Endothelial cell of umbilical vein (primary cell): ENCODE measurements at regions not wholly inside any gene's neighbourhood (a gene's known extent, or its start where the extent isn't known, plus 50 kb on each side); places are given as distances from the start of the nearest gene placed in this dataset.

ENCODE experiments used
- BruUV-seq: library from RNA; stranded (reverse); fragments of 400-500 nt; replicated peaks from 2 replicates; lab custom pipeline; 2021; lab: Mats Ljungman, UMichigan
- CTCF ChIA-PET: fragments of 300-600, 350-600 bp; sonication (Branson Sonifier 250); formaldehyde crosslinking; loops from one replicate; lab custom pipeline; 2021; ENCODE audit warnings: antibody characterized with exemption, inconsistent platforms; lab: Charles Lee
- POLR2A ChIA-PET: fragments of 300-600, 350-600 bp; sonication (Branson Sonifier 250); formaldehyde crosslinking; loops from one replicate; lab custom pipeline; 2021; ENCODE audit warnings: antibody characterized with exemption, inconsistent platforms; lab: Charles Lee
- DNase-seq: peaks from one replicate; pipeline ENCODE4 v3.0.0-alpha.2; 2011; ENCODE audit warnings: low read depth, low spot score
- FAIRE-seq: peaks from 2 replicates; lab custom pipeline; 2011; peaks lifted over from hg19 to GRCh38; lab: Jason Lieb, UNC
- H2AFZ ChIP-seq: 2 replicates; pipeline ENCODE4 v1.6.0; 2012; ENCODE audit warnings: low read depth, low read length, control low read depth, inconsistent platforms
- H3K27ac ChIP-seq: 2 replicates; pipeline ENCODE4 v1.5.1; 2011; ENCODE audit warnings: low read depth, mild to moderate bottlenecking, control low read depth, low read length, moderate library complexity; ENCODE audit not compliant: insufficient read depth
- H3K27me3 ChIP-seq, 2 experiments: 2 replicates each; pipeline versions ENCODE4 v1.6.0 to v1.6.1; 2011; ENCODE audit warnings: low read length in 2 of 2, mixed read lengths in 1 of 2; ENCODE audit not compliant: control insufficient read depth in 2 of 2, insufficient read depth in 2 of 2
- H3K36me3 ChIP-seq, 2 experiments: 2 replicates in 1 of 2; 3 replicates in 1 of 2; pipeline ENCODE4 v1.5.1; 2011; ENCODE audit warnings: low read length in 2 of 2, mild to moderate bottlenecking in 1 of 2, moderate library complexity in 1 of 2; ENCODE audit not compliant: control insufficient read depth in 2 of 2, insufficient read depth in 2 of 2; ENCODE audit errors: extremely low read depth in 1 of 2
- H3K4me1 ChIP-seq: 3 replicates; pipeline ENCODE4 v1.5.1; 2011; ENCODE audit warnings: mild to moderate bottlenecking, low read length; ENCODE audit not compliant: control insufficient read depth, insufficient read depth; ENCODE audit errors: extremely low read depth
- H3K4me2 ChIP-seq: 2 replicates; pipeline ENCODE4 v1.6.1; 2011; ENCODE audit warnings: low read length, control low read depth, mixed read lengths; ENCODE audit not compliant: insufficient read depth
- H3K4me3 ChIP-seq, 3 experiments: fragments of 200-600 bp in 1 of 3; sonication (generic), shearing (Covaris generic) in 1 of 3; replicated peaks in 1 of 3; 2 replicates each; pipeline ENCODE4 v1.5.1; 2011 to 2016; ENCODE audit warnings: control low read depth in 3 of 3, low read length in 3 of 3, mild to moderate bottlenecking in 2 of 3, inconsistent platforms in 1 of 3, low read depth in 1 of 3, moderate library complexity in 1 of 3; ENCODE audit not compliant: insufficient read depth in 1 of 3
- H3K79me2 ChIP-seq: 2 replicates; pipeline ENCODE4 v1.6.0; 2012; ENCODE audit warnings: low read length, inconsistent platforms; ENCODE audit not compliant: control insufficient read depth, insufficient read depth
- H3K9ac ChIP-seq: replicated peaks from 2 replicates; pipeline ENCODE3; 2011; ENCODE audit warnings: low read length, control low read depth; ENCODE audit not compliant: insufficient read depth; ENCODE audit errors: extremely low read depth
- H3K9me1 ChIP-seq: replicated peaks from 3 replicates; pipeline ENCODE4 v1.6.0; 2011; ENCODE audit warnings: mild to moderate bottlenecking, low read length; ENCODE audit not compliant: control insufficient read depth, insufficient read depth; ENCODE audit errors: extremely low read depth
- H3K9me3 ChIP-seq: replicated peaks from 2 replicates; pipeline ENCODE4 v1.5.1; 2012; ENCODE audit warnings: low read length, inconsistent platforms; ENCODE audit not compliant: control insufficient read depth, insufficient read depth
- H4K20me1 ChIP-seq: replicated peaks from 2 replicates; pipeline ENCODE3; 2011; ENCODE audit warnings: mild to moderate bottlenecking, low read length; ENCODE audit not compliant: control insufficient read depth, insufficient read depth; ENCODE audit errors: extremely low read depth
- CTCF ChIP-seq, 2 donors: IDR thresholded peaks; 1 replicate in 1 of 2; 2 replicates in 1 of 2; pipeline ENCODE4 v1.5.1; 2011; ENCODE audit warnings: low read length in 2 of 2, mild to moderate bottlenecking in 2 of 2, moderate library complexity in 2 of 2, control low read depth in 1 of 2, inconsistent platforms in 1 of 2, low read depth in 1 of 2; ENCODE audit not compliant: insufficient read depth in 1 of 2; ENCODE audit errors: extremely low read depth in 1 of 2
- EZH2 ChIP-seq: IDR thresholded peaks from 2 replicates; pipeline ENCODE4 v1.6.1; 2012; ENCODE audit warnings: borderline replicate concordance, low read depth, mild to moderate bottlenecking, moderate library complexity, low read length, inconsistent platforms; ENCODE audit not compliant: severe bottlenecking
- FOS ChIP-seq: IDR thresholded peaks from 2 replicates; pipeline ENCODE4 v1.6.1; 2011; ENCODE audit warnings: mild to moderate bottlenecking, low read length, moderate library complexity, borderline replicate concordance; ENCODE audit not compliant: insufficient read depth
- GATA2 ChIP-seq: IDR thresholded peaks from 2 replicates; pipeline ENCODE4 v1.7.0; 2011; ENCODE audit warnings: low read depth, mild to moderate bottlenecking, moderate library complexity, mixed read lengths, low read length; ENCODE audit not compliant: insufficient read length, insufficient read depth
- JUN ChIP-seq: IDR thresholded peaks from 2 replicates; pipeline ENCODE4 v1.6.1; 2011; ENCODE audit warnings: borderline replicate concordance, low read depth; ENCODE audit not compliant: insufficient read length, insufficient read depth
- MAX ChIP-seq: IDR thresholded peaks from 2 replicates; pipeline ENCODE4 v1.6.1; 2011; ENCODE audit not compliant: insufficient read depth, insufficient read length
- MYC ChIP-seq: IDR thresholded peaks from one replicate; pipeline ENCODE4 v1.6.1; 2011; ENCODE audit warnings: mild to moderate bottlenecking, low read depth, low read length
- POLR2A ChIP-seq: IDR thresholded peaks from 2 replicates; pipeline ENCODE4 v1.6.1; 2012; ENCODE audit warnings: low read depth, mild to moderate bottlenecking, control low read depth, low read length
- POLR2AphosphoS5 ChIP-seq: IDR thresholded peaks from 2 replicates; pipeline ENCODE4 v1.6.1; 2012; ENCODE audit warnings: low read depth, mild to moderate bottlenecking, control low read depth, low read length, moderate library complexity; ENCODE audit not compliant: insufficient read depth
- dilution Hi-C: fragments of 300-500 bp; cut with MboI; formaldehyde crosslinking; loops from one replicate; pipeline ENCODE4 v1.15.0; 2019; ENCODE audit warnings: low sequenced_read_pairs; ENCODE audit not compliant: extremely low pct_ligation_motif_present
- intact Hi-C: fragments of 100-400 bp; cut with micrococcal nuclease; formaldehyde crosslinking; loops from one replicate; pipeline ENCODE4 v1.10.0; 2022

GRCh38 chr9:38119560-38120236 is 50.7 kb upstream of the SHB start:
- no peaks in the 10 kb centered on the region for H3K4me1 ChIP-seq
- dilution Hi-C loops (no loop called here), intact Hi-C loops (no loop called here)
- no TSS peak for BruUV-seq
- FAIRE-seq (no peak), DNase-seq (no peak)
- no peaks in the 10 kb centered on the region for H3K36me3 ChIP-seq
- H3K27me3 ChIP-seq: peaks cover under 1 to 11% of the 10 kb centered on the region in 2 experiments
- no peak overlapping the region for H2AFZ ChIP-seq
- no peaks in the 10 kb centered on the region for H3K9me1 ChIP-seq
- H3K9me3 ChIP-seq: no peaks in the 10 kb centered on the region
- TF ChIP-seq MAX (no peak), CTCF (IDR thresholded peaks at IDR 0.05; ENCODE audit: extremely low read depth in 1 of 2, insufficient read depth in 1 of 2, low read depth in 1 of 2, low read length in 2 of 2) (no peak), JUN (no peak), GATA2 (no peak), POLR2A (no peak), MYC (no peak), FOS (no peak), POLR2AphosphoS5 (no peak), EZH2 (no peak)
- no peak overlapping the region for H3K4me2 ChIP-seq
- no peak overlapping the region for H3K4me3 ChIP-seq
- no peaks in the 10 kb centered on the region for H3K79me2 ChIP-seq
- no peaks in the 10 kb centered on the region for H4K20me1 ChIP-seq
- H3K27ac ChIP-seq: no peak overlapping the region
- ChIA-PET POLR2A (no interaction called here), CTCF (no interaction called here)
- no peak overlapping the region for H3K9ac ChIP-seq
